Hepatocyte (in vitro differentiated cells): ENCODE measurements at regions not wholly inside any gene's neighbourhood (a gene's known extent, or its start where the extent isn't known, plus 50 kb on each side); places are given as distances from the start of the nearest gene placed in this dataset.

Source experiments
- DNase-seq: peaks from one replicate; pipeline ENCODE4 v3.0.0-alpha.2; 2016; ENCODE audit warnings: low spot score
- H2AFZ ChIP-seq: fragments of 200-600 bp; sonication (generic); 2 replicates; pipeline ENCODE4 v1.6.0; 2016; ENCODE audit warnings: antibody characterized with exemption, mild to moderate bottlenecking
- H3K27ac ChIP-seq: fragments of 200-600 bp; sonication (generic); 2 replicates; pipeline ENCODE4 v1.5.1; 2016; ENCODE audit warnings: mild to moderate bottlenecking
- H3K27me3 ChIP-seq: fragments of 200-600 bp; sonication (generic); 2 replicates; pipeline ENCODE4 v1.6.1; 2016
- H3K36me3 ChIP-seq: fragments of 200-600 bp; sonication (generic); replicated peaks from 2 replicates; pipeline ENCODE4 v1.5.1; 2016; ENCODE audit warnings: low read depth; ENCODE audit not compliant: insufficient read depth
- H3K4me1 ChIP-seq: fragments of 200-600 bp; sonication (generic); 2 replicates; pipeline ENCODE4 v1.5.1; 2016; ENCODE audit warnings: mild to moderate bottlenecking, moderate library complexity; ENCODE audit not compliant: insufficient read depth
- H3K4me2 ChIP-seq: fragments of 200-600 bp; sonication (generic); 2 replicates; pipeline ENCODE4 v1.6.0; 2016
- H3K4me3 ChIP-seq: fragments of 200-600 bp; sonication (generic); 2 replicates; pipeline ENCODE4 v1.5.1; 2016; ENCODE audit warnings: mild to moderate bottlenecking
- H3K79me2 ChIP-seq: fragments of 200-600 bp; sonication (generic); 2 replicates; pipeline ENCODE4 v1.6.0; 2017; ENCODE audit warnings: mild to moderate bottlenecking
- H3K9me2 ChIP-seq: fragments of 200-600 bp; sonication (generic); replicated peaks from 2 replicates; pipeline ENCODE4 v1.6.0; 2017; ENCODE audit warnings: mild to moderate bottlenecking; ENCODE audit not compliant: insufficient read depth
- H3K9me3 ChIP-seq: fragments of 200-600 bp; sonication (generic); 2 replicates; pipeline ENCODE4 v1.5.1; 2016; ENCODE audit warnings: low read depth, mild to moderate bottlenecking
- H4K20me1 ChIP-seq: fragments of 200-600 bp; sonication (generic); 2 replicates; pipeline ENCODE4 v1.6.0; 2016; ENCODE audit warnings: mild to moderate bottlenecking; ENCODE audit not compliant: insufficient read depth, poor library complexity, severe bottlenecking
- EZH2 ChIP-seq: fragments of 200-600 bp; sonication (generic); IDR thresholded peaks from 2 replicates; pipeline ENCODE4 v1.6.1; 2016; ENCODE audit warnings: antibody characterized with exemption, mild to moderate bottlenecking, borderline replicate concordance
- EZH2phosphoT487 ChIP-seq: fragments of 200-600 bp; sonication (generic); IDR thresholded peaks from one replicate; pipeline ENCODE4 v1.6.1; 2018; ENCODE audit warnings: antibody characterized with exemption, mild to moderate bottlenecking, low read depth, moderate library complexity; ENCODE audit not compliant: unreplicated experiment, severe bottlenecking
- WGBS: methylation state at CpG from one replicate; pipeline ENCODE4 v1.1.6; 2016; ENCODE audit warnings: low lambda C conversion rate; ENCODE audit errors: missing lambda C conversion rate; 5-methylcytosine and 5-hydroxymethylcytosine counted together
- TF ChIP-seq, protein P1 (sequence below): fragments of 200-600 bp; sonication (generic); IDR thresholded peaks from 2 replicates; pipeline ENCODE4 v1.5.1; 2016; ENCODE audit warnings: antibody characterized with exemption, mild to moderate bottlenecking; ENCODE audit not compliant: poor library complexity

- TF ChIP-seq EZH2phosphoT487, result no peak
- no peak for TF ChIP-seq EZH2
- TF ChIP-seq, protein P1, sequence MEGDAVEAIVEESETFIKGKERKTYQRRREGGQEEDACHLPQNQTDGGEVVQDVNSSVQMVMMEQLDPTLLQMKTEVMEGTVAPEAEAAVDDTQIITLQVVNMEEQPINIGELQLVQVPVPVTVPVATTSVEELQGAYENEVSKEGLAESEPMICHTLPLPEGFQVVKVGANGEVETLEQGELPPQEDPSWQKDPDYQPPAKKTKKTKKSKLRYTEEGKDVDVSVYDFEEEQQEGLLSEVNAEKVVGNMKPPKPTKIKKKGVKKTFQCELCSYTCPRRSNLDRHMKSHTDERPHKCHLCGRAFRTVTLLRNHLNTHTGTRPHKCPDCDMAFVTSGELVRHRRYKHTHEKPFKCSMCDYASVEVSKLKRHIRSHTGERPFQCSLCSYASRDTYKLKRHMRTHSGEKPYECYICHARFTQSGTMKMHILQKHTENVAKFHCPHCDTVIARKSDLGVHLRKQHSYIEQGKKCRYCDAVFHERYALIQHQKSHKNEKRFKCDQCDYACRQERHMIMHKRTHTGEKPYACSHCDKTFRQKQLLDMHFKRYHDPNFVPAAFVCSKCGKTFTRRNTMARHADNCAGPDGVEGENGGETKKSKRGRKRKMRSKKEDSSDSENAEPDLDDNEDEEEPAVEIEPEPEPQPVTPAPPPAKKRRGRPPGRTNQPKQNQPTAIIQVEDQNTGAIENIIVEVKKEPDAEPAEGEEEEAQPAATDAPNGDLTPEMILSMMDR, result no peak
- H3K79me2 ChIP-seq, result no peaks in the 10 kb centered on the region
- DNase-seq, result no peak
These were observed 112.8 kb upstream of the CES5A start for GRCh38 chr16:55988013-55988412.

GRCh38 chr16:55982597-55982996 is 107.4 kb upstream of the CES5A start:
- no peaks in the 10 kb centered on the region for H3K27me3 ChIP-seq
- no peaks in the 10 kb centered on the region for H3K79me2 ChIP-seq
- no peak overlapping the region for H2AFZ ChIP-seq
- H3K27ac ChIP-seq, result no peak overlapping the region
- DNase-seq, result no peak
- no peak for TF ChIP-seq EZH2phosphoT487
- TF ChIP-seq, protein P1, result no peak
- no peak for TF ChIP-seq EZH2
- no peaks in the 10 kb centered on the region for H3K36me3 ChIP-seq
- no peak overlapping the region for H3K4me3 ChIP-seq
- WGBS, result 62% methylated on average over 1 of the region's 1 CpG
- H3K4me1 ChIP-seq, result no peaks in the 10 kb centered on the region
- no peak overlapping the region for H3K4me2 ChIP-seq
- no peaks in the 10 kb centered on the region for H4K20me1 ChIP-seq
- H3K9me3 ChIP-seq, result no peaks in the 10 kb centered on the region
- no peaks in the 10 kb centered on the region for H3K9me2 ChIP-seq

More at GRCh38 chr16:55988013-55988412, 112.8 kb upstream of the CES5A start:
- Histone ChIP-seq H3K27ac (no peak overlapping the region), H3K27me3 (no peaks in the 10 kb centered on the region), H3K9me3 (no peaks in the 10 kb centered on the region), H3K9me2 (no peaks in the 10 kb centered on the region), H3K4me3 (no peak overlapping the region), H3K4me1 (no peaks in the 10 kb centered on the region), H2AFZ (no peak overlapping the region), H4K20me1 (no peaks in the 10 kb centered on the region), H3K4me2 (no peak overlapping the region), H3K36me3 (no peaks in the 10 kb centered on the region)
- WGBS, result 100% methylated on average over 1 of the region's 1 CpG

- WGBS, result 79% methylated on average over 2 of the region's 2 CpGs
These were observed 106.4 kb upstream of the CES5A start for GRCh38 chr16:55981557-55981956.

More at GRCh38 chr16:55981557-55981956, 106.4 kb upstream of the CES5A start:
- Histone ChIP-seq H3K27me3 (no peaks in the 10 kb centered on the region), H3K4me1 (no peaks in the 10 kb centered on the region), H4K20me1 (no peaks in the 10 kb centered on the region), H3K4me2 (no peak overlapping the region), H3K9me2 (no peaks in the 10 kb centered on the region), H3K9me3 (no peaks in the 10 kb centered on the region), H3K4me3 (no peak overlapping the region), H3K79me2 (no peaks in the 10 kb centered on the region), H3K27ac (no peak overlapping the region), H3K36me3 (no peaks in the 10 kb centered on the region), H2AFZ (no peak overlapping the region)
- no peak for DNase-seq
- TF ChIP-seq, protein P1, result no peak
- no peak for TF ChIP-seq EZH2phosphoT487
- no peak for TF ChIP-seq EZH2
